IPS DF 4.7 (cell line): ENCODE measurements at regions not wholly inside any gene's neighbourhood (a gene's known extent, or its start where the extent isn't known, plus 50 kb on each side); places are given as distances from the start of the nearest gene placed in this dataset.

Source experiments
- DNase-seq: peaks from one replicate; pipeline ENCODE4 v3.0.0-alpha.2; 2013; ENCODE audit warnings: low spot score; ENCODE audit errors: extremely low read depth

GRCh38 chr20:12882832-12883506 lies 125.8 kb upstream of the SPTLC3 start:
- no peak for DNase-seq

GRCh38 chr20:12883507-12883885 lies 125.3 kb upstream of the SPTLC3 start:
- no peak for DNase-seq

GRCh38 chr20:12886618-12887363 lies 122.0 kb upstream of the SPTLC3 start:
- DNase-seq = no peak

- no peak for DNase-seq
Observed at GRCh38 chr20:12891643-12892042, 117.1 kb upstream of the SPTLC3 start.

GRCh38 chr20:12893019-12893418 lies 115.8 kb upstream of the SPTLC3 start:
- no peak for DNase-seq

GRCh38 chr20:12893653-12894052 lies 115.1 kb upstream of the SPTLC3 start:
- DNase-seq = no peak

GRCh38 chr20:12894089-12894488 lies 114.7 kb upstream of the SPTLC3 start:
- no peak for DNase-seq

- no peak for DNase-seq
Observed at GRCh38 chr20:12896180-12896579, 112.6 kb upstream of the SPTLC3 start.

GRCh38 chr20:12902992-12903391 lies 105.8 kb upstream of the SPTLC3 start:
- no peak for DNase-seq

GRCh38 chr20:12906361-12906760 lies 102.4 kb upstream of the SPTLC3 start:
- DNase-seq = no peak

- no peak for DNase-seq
Observed at GRCh38 chr20:12911372-12911771, 97.4 kb upstream of the SPTLC3 start.

GRCh38 chr20:12913781-12914443 lies 94.9 kb upstream of the SPTLC3 start:
- no peak for DNase-seq

GRCh38 chr20:12914804-12915203 lies 94.0 kb upstream of the SPTLC3 start:
- DNase-seq = no peak

- DNase-seq = no peak
Observed at GRCh38 chr20:12916699-12917098, 92.1 kb upstream of the SPTLC3 start.

- no peak for DNase-seq
Observed at GRCh38 chr20:12924126-12924525, 84.6 kb upstream of the SPTLC3 start.

GRCh38 chr20:12925210-12925755 lies 83.5 kb upstream of the SPTLC3 start:
- peak; percentile 25 for DNase-seq

- DNase-seq = no peak
Observed at GRCh38 chr20:12925863-12926793, 82.6 kb upstream of the SPTLC3 start.

GRCh38 chr20:12927489-12927888 lies 81.3 kb upstream of the SPTLC3 start:
- no peak for DNase-seq

- DNase-seq = no peak
Observed at GRCh38 chr20:12928358-12928754, 80.4 kb upstream of the SPTLC3 start.

- DNase-seq = no peak
Observed at GRCh38 chr20:12928755-12929401, 79.9 kb upstream of the SPTLC3 start.

GRCh38 chr20:12936020-12936419 lies 72.8 kb upstream of the SPTLC3 start:
- DNase-seq = no peak
